GM19397 (cell line): ENCODE measurements at regions not wholly inside any gene's neighbourhood (a gene's known extent, or its start where the extent isn't known, plus 50 kb on each side); places are given as distances from the start of the nearest gene placed in this dataset.
"Not testable (repeated sequence)": the region's sequence is repeated elsewhere in the genome, so short reads cannot be mapped to it uniquely, and the experiment has no call there.

ENCODE experiments used
- ATAC-seq: cut with Tn5 transposase; IDR thresholded peaks from one replicate; pipeline ENCODE4 v1.9.1; 2021; ENCODE audit warnings: mild to moderate bottlenecking, moderate library complexity; ENCODE audit not compliant: unreplicated experiment

DNA sequence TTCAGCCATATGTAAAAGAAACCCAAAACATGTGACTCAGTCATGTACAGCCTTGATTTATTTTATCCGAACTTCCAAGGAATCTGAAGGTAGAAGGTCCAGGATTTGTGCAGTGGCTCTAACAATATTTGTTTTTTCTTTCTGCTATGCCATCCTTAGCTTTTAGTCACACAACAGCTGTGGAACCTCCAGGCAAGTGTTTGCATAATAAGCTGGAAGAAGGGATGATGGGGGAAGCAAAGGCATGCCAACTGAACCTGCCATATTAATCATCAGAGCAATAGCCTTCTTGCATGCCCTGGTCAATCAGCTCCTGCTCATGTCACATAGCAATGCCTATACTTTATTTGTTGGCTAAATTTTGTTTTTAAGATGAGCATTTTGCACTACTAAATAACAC, 444.7 kb upstream of the ARPP21 start:
- ATAC-seq: no peak

DNA sequence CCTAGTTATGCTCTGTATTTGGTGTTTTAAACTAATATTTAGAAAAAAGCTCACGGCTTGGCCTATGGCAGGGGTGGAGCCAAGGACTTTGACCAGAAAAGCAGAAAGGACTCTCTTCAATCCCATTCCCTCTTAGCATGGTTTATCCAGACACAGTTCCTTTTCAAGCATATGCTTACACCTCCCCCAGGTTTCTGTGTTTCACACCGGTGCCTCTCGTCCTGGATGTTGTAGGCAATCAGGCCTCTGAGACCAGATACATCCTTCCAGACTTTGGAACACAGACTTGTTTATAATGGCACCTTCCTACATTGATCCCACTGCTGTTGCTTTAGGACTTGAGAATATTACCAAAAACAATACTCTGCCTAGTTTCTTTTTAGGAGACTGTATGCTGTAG, 440.5 kb upstream of the ARPP21 start:
- ATAC-seq: no peak

DNA sequence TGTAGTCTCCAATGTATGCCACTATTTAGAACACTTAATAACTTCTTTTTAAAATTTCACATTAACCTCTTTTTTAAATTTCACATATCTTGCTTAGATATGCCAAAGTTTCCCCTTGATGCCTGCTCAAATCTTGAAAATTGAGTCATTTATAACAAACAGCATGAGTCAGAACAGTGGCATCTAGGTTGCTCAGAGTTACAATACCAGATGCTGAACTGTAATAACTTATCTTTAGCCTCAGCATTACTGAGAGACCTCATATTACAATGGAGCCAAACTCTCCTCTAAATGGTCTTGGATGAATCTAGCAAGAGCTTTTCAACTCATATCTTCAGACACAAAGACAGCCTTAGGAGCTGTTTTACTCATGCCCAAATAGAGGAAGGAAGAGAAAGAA, 439.3 kb upstream of the ARPP21 start:
- no peak for ATAC-seq

DNA sequence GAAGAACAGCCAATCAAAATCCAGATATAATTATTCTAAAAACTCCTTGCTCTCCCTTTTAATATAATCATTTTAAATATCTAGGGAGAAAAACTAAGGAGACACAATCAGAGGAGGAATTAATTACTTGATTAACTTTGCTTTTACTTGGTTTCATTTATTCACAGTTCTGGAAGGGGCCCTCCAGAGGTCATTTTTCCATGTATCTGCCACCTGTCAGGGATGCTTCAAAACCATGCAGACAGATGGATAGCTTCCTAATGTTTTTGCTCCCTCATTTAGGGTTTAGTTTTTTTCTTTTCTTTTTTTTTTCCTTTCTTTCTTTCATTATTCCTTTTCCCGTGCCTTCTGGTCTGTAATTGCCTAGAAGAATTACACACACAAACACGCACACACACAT, 438.1 kb upstream of the ARPP21 start:
- ATAC-seq: no peak

DNA sequence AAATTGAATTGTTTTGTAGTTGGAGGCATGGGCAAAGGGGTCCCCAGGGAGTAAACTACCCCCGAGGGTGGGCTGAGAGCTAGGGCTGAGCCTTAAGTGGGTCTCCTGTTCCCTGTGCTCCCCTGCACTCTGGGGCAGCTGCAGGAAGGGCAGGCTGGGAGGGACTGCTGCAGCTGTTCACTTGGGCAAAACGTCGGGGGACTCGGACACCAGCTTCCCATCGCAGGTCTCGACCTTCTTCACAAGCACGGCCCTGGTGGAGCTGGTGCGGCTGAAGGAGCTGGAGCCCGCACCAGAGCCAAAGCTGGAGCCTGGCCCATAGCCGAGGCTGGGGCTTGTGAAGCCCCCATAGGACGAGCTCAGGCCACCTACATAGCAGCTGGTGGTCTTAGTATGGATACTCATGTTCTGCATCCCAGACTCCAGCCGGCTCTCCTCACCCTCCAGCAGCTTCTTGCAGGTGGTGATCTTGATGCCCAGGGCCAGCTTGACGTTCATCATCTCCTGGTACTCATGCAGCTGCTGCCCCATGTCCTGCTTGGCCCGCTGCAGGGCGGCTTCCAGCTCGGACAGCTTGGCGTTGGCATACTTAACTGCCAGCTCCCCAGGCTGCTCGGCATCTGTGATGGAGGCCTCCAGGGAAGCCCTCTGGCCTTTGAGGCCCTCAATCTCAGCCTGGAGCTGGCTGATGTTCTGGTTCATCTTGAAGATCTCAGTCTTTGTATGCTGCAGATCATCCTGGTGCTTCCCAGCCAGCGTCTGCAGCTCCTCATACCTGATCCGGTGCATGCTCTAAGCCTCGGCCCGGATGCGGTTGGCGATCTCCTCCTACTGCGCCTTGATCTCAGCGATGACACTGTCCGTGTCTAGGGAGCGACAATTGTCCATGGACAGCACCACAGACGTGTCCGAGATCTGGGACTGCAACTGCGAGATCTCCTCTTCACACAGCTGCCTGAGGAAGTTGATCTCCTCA, 423.5 kb upstream of the ARPP21 start:
- ATAC-seq: no peak

DNA sequence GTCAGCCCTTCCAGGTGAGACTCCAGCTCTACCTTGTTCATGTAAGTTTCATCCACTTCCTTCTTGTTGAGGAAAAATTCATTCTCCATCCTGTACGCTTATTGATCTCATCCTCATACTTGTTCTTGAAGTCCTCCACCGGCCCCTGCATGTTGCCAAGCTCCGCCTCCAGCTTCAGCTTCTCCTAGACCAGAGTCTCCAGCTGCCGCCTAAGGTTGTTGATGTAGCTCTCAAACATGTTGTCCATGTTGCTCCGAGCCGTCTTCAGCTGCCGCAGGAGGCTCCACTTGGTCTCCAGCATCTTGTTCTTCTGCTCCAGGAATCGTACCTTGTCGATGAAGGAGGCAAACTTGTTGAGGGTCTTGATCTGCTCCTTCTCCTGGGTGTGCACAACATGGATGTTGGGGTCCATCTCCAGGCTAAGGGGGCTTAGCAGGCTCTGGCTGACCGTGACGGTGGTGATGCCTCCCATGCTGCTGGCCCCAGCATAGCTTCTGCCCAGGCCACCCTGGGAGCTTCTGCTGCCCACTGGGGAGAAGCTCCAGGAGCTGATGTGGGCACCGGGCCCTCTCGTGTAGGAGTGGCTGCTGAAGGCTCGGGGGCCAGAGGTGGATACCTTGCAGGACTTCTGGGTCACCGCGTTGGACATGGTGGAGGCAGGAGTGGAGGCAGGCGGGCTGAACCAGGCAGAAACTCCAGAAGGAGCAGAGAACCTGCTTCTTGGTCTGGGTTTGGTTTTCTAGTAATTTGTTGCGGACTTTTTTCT, 422.6 kb upstream of the ARPP21 start:
- ATAC-seq: no peak

DNA sequence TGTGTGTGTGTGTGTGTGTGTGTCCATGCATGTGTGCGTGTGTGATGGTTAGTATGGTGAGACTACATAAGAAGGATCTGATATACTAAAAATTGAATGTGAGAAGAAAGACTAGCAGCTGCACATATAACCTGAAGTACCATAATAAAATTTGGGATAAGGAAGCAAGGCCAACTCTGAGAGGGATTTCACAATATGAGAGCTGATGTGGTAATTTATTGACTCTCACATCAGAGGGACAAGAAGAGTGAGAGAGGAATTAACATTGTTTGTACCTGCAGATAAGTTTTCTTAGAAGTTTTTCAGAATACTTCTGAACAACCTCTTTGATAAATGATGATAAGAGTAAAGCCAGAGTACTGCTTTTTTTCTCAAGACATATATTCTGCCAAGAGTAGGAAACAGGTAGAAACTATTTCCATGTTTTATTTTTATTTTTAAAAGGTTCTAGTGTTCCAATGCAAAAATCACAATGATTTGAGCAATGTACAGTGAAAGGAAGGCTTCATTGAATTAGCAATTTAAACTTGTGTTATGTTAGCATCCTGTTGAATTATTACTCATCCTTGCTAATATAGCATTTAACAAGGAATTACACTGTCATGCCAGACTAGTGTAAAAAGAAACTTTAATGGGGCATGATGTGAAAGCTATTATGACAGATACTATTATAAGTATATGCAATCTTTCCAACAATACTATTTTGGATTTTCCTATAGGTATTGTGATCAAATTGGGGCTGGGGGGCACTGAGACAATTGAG, 415.5 kb upstream of the ARPP21 start:
- no peak for ATAC-seq

DNA sequence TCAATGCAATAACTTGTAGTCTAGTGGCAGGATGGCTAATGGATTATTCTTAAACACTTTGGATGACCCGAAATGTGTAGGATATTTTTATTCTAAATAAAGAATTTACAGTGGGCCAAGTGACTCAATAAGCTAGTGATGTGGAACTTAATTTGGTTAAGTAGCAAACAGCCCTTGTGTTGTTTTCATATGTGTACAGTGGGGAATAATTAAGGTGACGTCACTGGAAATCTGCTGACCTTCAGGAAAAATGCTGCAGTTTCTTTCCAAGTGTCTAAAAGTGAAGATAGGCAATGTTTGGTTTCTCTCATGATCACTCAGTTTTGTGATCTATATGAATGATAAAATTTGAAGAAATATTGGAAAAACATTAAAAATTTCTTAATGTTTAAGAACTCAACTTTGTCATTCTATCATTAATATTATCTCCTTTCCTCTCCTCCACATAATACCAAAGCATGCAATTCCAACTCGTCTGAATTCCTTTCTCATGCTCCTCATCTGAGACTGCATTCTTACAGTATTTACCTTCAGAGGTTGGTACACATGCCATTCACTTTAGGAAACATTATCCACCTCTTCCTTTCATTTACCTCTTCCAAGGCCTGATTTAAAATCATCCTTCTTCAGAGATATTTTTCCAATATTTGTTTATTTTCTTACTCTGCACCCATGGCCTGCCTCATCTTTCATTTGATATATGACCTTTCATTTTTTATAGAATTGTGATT, 414.6 kb upstream of the ARPP21 start:
- no peak for ATAC-seq

DNA sequence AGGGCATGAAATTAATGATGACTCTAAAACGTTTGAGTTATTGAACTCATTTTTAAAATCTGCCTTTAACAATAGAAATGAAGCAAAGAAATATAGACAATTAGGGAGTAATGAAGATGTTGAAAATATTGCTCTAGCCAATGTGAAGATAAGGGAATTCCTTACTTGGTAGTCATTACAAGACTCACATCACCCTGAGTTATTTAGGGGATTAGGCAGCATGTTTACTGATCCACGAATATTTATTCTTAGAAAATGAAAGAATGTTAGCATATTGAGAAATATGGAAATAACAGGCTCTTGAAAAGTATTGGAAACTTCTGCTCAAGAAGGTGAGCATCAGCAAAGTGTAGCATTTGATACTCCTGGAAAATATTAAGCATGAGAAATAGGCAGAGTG, 398.1 kb upstream of the ARPP21 start:
- no peak for ATAC-seq

DNA sequence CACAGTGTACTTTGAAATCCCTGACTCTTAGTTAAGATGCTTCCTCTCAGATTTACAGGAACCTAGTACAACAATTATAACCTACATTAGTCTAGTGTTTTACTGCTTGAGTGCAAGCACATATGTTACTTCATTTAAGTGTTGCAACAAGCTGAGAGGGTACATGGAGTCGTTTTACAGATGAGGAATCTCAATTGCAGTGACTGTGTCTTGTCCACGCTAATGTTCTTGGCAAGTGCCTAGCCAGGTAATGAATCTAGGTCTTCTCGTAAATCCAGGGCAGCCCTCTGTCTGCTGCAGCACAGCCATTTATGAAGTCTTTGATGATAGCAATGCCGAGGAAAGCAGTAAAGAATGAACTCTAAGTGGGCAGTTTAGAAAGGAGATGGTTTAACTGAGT, 384.4 kb upstream of the ARPP21 start:
- ATAC-seq: no peak

DNA sequence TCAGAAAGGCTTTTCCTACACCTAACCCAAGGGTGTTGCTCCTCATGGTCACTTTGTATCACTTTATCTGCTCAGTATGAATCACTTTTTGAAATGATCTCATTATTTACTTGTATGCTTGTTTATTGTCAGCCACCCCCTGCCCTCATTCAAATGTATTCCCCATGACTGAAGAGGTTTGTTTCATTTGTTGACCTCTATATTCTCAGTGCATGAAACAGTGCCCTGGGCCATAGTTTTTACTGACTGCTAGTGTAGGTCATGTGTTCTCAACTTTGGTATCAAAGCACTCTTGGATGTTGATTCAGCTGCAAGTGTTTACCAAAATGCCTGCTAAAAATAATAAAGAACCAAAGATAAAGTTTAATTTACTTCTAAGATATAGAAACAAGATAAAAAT, 381.7 kb upstream of the ARPP21 start:
- no peak for ATAC-seq

DNA sequence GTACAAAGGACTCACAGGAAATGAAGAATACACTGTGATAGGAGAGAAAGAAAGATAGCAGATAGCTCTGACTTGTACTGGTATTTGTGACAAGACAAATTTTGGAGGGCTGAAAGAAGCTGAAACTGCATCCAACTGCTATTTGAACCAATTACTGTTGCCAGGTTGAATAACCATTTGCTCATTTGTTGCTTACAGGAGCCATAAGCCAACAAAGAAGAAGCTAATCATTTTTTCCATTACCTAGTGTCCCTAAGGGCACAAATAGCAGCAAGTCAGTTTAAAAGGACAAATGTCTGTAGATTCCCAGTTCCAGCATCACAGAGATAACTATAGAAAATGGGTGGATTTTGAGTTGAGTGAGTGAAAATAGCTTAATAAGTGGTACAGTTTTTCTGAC, 376.9 kb upstream of the ARPP21 start:
- no peak for ATAC-seq

DNA sequence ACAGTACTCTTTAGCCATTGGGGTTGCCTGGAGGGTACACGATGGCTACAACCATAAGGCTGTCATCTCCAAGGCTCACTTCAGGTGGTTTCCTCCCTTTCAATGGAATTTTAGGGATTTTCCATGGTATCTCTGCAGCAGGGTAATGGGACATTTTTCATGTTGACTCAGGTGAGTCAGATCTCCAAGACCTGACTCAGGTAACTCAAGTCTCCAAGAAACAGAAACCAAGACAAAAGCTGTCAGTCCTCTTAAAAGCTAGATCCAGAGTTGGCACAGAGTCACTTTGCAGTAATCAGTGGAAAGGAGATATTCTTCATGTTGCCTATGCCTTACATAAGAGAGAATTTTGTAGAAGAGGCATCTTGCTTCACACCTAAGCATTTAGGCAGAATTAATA, 375.8 kb upstream of the ARPP21 start:
- ATAC-seq: no peak

DNA sequence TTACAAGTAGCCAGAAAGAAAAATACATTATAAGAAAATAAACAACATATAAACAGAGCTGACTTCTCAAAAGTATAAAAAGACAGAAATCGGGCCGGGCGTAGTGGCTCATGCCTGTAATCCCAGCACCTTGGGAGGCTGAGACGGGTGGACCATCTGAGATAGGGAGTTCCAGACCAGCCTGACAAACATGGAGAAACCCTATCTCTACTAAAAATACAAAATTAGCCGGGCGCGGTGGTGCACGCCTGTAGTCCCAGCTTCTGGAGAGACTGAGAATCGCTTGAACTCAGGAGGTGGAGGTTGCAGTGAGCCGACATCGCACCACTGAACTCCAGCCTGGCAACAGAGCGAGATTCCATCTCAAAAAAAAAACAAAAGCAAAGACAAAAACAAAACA, 373.3 kb upstream of the ARPP21 start:
- ATAC-seq: not testable (repeated sequence)

DNA sequence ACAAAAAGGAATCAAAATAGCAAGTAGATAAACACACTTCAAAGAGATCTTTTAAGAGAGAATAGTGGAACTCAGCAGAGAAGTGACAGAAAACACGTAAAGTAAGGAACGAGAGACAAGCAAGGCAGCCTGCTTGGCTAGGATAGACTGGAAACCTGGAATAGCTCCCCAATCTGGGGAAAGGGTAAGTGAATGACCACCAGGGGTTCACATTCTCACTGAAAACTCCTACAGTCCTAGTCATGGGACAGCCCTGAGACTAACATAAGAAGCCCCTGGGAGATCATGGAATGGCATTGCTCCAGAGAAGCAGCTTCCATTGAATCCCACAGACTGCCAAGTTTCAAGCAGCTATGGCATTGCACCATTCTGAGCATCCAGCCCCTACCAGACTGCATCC, 363.6 kb upstream of the ARPP21 start:
- no peak for ATAC-seq

DNA sequence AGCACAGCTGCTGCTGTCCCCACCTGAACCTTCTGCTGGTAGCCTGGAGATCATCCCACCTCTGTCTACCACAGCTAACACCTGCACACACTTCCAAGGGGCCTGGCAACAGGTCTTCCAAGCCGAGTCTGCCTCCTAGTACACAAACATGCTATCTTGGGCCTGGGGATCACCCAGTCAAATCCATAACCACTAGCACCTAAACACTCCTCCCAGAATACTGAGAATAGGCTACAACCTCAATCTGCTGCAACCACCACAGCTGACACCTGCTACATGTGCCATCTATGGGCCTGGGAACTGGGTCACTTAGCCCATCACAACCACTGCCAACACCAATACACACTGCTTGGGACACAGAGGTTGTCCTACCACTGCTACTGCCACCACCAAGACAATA, 362.8 kb upstream of the ARPP21 start:
- no peak for ATAC-seq

DNA sequence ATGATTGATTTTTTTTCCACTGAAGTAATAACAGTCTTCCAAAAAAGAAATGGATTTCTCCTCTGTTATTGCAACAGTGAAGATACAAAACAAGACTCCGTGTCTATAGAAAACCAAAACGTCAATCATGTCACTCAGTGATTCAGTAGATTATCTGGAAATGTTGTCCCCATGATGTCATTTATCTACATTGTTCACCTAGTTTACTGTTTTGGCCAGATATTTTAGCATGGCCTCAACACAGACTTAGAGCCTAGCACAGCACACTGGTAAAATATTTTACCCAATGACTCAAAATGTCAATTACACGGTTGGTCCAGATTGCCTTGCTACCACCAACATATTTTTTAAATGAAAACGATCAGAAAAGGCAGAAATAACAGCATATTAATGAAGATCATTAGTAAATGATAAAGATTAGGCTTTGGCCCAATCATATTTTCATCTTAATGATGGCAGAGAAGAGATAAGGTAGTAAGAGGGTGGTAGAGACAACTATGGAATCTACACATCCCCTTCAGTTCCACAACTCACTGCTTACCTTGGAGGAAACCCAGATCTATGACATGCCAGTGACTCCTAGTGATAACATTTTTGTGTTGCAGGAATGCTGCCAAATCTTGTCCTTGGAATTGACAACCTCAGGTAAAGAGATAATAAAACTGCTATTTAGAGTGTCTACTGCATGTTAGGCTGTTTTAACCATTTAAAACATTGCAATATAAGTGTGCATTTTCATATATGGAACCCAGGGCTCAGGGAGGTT, 347.7 kb upstream of the ARPP21 start:
- no peak for ATAC-seq

DNA sequence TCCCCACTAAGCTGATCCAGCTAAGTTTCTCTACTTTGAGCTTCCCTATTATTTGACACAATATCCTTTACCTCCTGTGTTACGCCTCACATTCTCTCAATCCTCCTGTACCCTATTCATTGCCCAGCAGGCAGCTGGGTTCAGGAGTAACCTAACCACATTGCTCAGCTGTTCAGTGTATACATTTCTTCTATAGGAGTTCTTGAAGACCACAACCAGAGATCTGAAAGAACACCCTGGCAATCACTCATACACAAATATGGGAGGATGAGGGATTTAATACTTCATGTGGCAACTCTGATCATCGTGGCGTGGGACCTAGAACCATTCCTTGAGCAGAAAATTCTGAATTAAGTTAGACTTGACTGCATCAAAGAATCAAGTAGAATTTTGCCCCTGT, 346.8 kb upstream of the ARPP21 start:
- ATAC-seq: no peak

DNA sequence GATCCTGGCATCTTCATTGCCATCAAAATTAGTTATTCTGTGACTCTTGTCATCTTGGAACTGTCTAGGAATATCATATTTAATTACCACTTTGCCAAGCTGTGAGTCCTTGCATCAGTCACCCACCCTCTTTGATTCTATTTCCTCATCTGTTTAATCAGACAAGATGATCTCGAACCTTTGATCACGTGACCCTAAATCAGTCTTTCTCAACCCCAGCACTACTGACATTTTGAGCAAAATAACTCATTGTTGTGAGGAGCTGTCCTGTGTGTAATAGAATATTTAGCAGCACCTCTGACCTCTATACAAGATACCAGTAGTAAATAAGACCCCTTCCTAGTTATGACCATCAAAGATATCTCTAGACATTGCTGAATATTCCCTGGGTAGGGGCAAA, 343.4 kb upstream of the ARPP21 start:
- ATAC-seq: no peak

DNA sequence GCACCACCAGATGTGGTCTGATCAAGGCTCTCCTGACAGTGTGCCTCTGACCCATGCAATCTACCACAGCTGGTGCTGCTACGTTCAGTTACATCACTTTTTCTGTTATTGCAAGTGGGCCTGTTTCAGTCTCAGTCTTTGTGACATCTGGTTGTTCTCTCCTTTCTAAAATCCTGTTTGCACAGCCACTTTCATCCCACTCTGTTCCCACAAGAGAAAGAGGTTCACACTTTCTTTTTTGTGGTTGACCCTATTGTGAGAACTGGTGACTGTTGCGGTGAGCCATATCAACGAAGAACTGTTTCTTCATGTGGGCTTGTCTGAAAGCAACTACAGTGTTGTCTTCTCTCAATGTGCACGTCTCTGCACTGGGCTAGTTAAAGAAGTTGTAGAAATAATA, 342.8 kb upstream of the ARPP21 start:
- ATAC-seq: no peak
